A549 (cell line): ENCODE measurements at regions not wholly inside any gene's neighbourhood (a gene's known extent, or its start where the extent isn't known, plus 50 kb on each side); places are given as distances from the start of the nearest gene placed in this dataset.

Experiments
- ATAC-seq, 2 experiments: fragments of 200-7000 bp in 1 of 2; fragments of >200 bp in 1 of 2; cut with Nextera tagmentation in 1 of 2; cut with Tn5 transposase in 1 of 2; 3 replicates each; pipeline versions ENCODE4 v1.8.0 to v1.9.1; 2018 to 2020; ENCODE audit warnings: mild to moderate bottlenecking in 1 of 2, moderate library complexity in 1 of 2
- CTCF ChIA-PET: fragments of 300-600 bp; sonication (Branson Sonifier 250); formaldehyde crosslinking; extraction: SDS; loops from one replicate; lab custom pipeline; 2021; ENCODE audit warnings: antibody characterized with exemption, inconsistent platforms; lab: Yijun Ruan, JAX
- POLR2A ChIA-PET: fragments of 350-600 bp; formaldehyde crosslinking; extraction: SDS; loops from one replicate; lab custom pipeline; 2021; ENCODE audit warnings: antibody characterized with exemption, inconsistent platforms; lab: Yijun Ruan, JAX
- DNase-seq, 2 experiments: peaks; one replicate each; pipeline versions ENCODE4 v3.0.0 to v3.0.0-alpha.2; 2011 to 2016; ENCODE audit warnings: low read depth in 1 of 2, low spot score in 1 of 2
- FAIRE-seq: peaks from 2 replicates; lab custom pipeline; 2011; peaks lifted over from hg19 to GRCh38; lab: Jason Lieb, UNC
- H3K27ac ChIP-seq, 2 experiments: fragments of >200 bp; sonication (Bioruptor Twin); formaldehyde crosslinking; 3 replicates each; pipeline ENCODE4 v1.5.1; 2016 to 2017
- H3K4me1 ChIP-seq: fragments of >200 bp; sonication (Bioruptor Twin); formaldehyde crosslinking; 3 replicates; pipeline ENCODE4 v1.6.1; 2016
- H3K4me2 ChIP-seq: fragments of >200 bp; sonication (Bioruptor Twin); formaldehyde crosslinking; 3 replicates; pipeline ENCODE4 v1.6.1; 2016
- H3K4me3 ChIP-seq: fragments of >200 bp; sonication (Bioruptor Twin); formaldehyde crosslinking; 3 replicates; pipeline ENCODE4 v1.5.1; 2016
- H3K9me3 ChIP-seq: fragments of >200 bp; sonication (Bioruptor Twin); formaldehyde crosslinking; 3 replicates; pipeline ENCODE4 v1.6.1; 2016
- ATOH8 ChIP-seq: fragments of 250-450 bp; sonication (Bioruptor Pico); IDR thresholded peaks from 2 replicates; pipeline ENCODE4 v1.5.0; 2020; ENCODE audit warnings: low read depth, mild to moderate bottlenecking, moderate library complexity
- BCL3 ChIP-seq: fragments of >200 bp; sonication (Bioruptor Twin); formaldehyde crosslinking; IDR thresholded peaks from 3 replicates; pipeline ENCODE4 v1.6.1; 2016
- CBX2 ChIP-seq: fragments of 200-600 bp; sonication (generic); IDR thresholded peaks from 2 replicates; pipeline ENCODE4 v1.6.1; 2016; ENCODE audit warnings: low read depth, mild to moderate bottlenecking, borderline replicate concordance
- CBX8 ChIP-seq: fragments of 200-600 bp; sonication (generic); IDR thresholded peaks from 2 replicates; pipeline ENCODE4 v1.6.1; 2016
- CEBPB ChIP-seq, 2 experiments: fragments of >200 bp in 1 of 2; sonication (Bioruptor Twin) in 1 of 2; formaldehyde crosslinking in 1 of 2; IDR thresholded peaks; 2 replicates each; pipeline ENCODE4 v1.6.1; 2012 to 2016
- CHD2 ChIP-seq: fragments of 150-350 bp; IDR thresholded peaks from 2 replicates; pipeline ENCODE4 v1.6.1; 2014; ENCODE audit warnings: low read length; ENCODE audit not compliant: partially characterized antibody
- EHMT2 ChIP-seq: fragments of 200-600 bp; sonication (generic); IDR thresholded peaks from 2 replicates; pipeline ENCODE4 v1.6.1; 2016; ENCODE audit warnings: antibody characterized with exemption, low read depth, mild to moderate bottlenecking, moderate library complexity
- FOSB ChIP-seq: fragments of 250-450 bp; sonication (Bioruptor Pico); IDR thresholded peaks from 2 replicates; pipeline ENCODE4 v1.5.0; 2020; ENCODE audit warnings: mild to moderate bottlenecking, moderate library complexity
- FOSL2 ChIP-seq, 2 experiments: fragments of 450-650 bp in 1 of 2; fragments of >200 bp in 1 of 2; sonication (Bioruptor Twin) in 1 of 2; formaldehyde crosslinking; IDR thresholded peaks; 2 replicates each; pipeline versions ENCODE4 v1.5.0 to v1.6.1; 2016 to 2020; ENCODE audit warnings: mild to moderate bottlenecking in 1 of 2, moderate library complexity in 1 of 2
- HEYL ChIP-seq: fragments of 250-450 bp; sonication (Bioruptor Pico); IDR thresholded peaks from 2 replicates; pipeline ENCODE4 v1.8.0; 2021; ENCODE audit warnings: mild to moderate bottlenecking, moderate library complexity
- HMGXB4 ChIP-seq: fragments of 250-450 bp; sonication (Bioruptor Pico); IDR thresholded peaks from 2 replicates; pipeline ENCODE4 v1.5.0; 2021; ENCODE audit warnings: mild to moderate bottlenecking, moderate library complexity, borderline replicate concordance
- HOXA7 ChIP-seq: fragments of 250-450 bp; sonication (Bioruptor Pico); IDR thresholded peaks from 2 replicates; pipeline ENCODE4 v1.5.0; 2020; ENCODE audit warnings: mild to moderate bottlenecking, moderate library complexity
- HOXB5 ChIP-seq: fragments of 250-450 bp; sonication (Bioruptor Pico); IDR thresholded peaks from 2 replicates; pipeline ENCODE4 v1.5.0; 2020; ENCODE audit warnings: mild to moderate bottlenecking, moderate library complexity
- JUNB ChIP-seq: fragments of >200 bp; sonication (Bioruptor Twin); formaldehyde crosslinking; IDR thresholded peaks from 2 replicates; pipeline ENCODE4 v1.6.1; 2016
- KDM1A ChIP-seq: fragments of 200-600 bp; sonication (generic); IDR thresholded peaks from 2 replicates; pipeline ENCODE4 v1.6.1; 2016; ENCODE audit warnings: low read depth, mild to moderate bottlenecking
- KDM5A ChIP-seq: fragments of 200-600 bp; sonication (generic); IDR thresholded peaks from 2 replicates; pipeline ENCODE4 v1.6.1; 2016; ENCODE audit warnings: antibody characterized with exemption, mild to moderate bottlenecking
- NFE2L2 ChIP-seq: fragments of 150-350 bp; conservative IDR thresholded peaks from 2 replicates; pipeline ENCODE4 v1.6.1; 2014; ENCODE audit warnings: low read length
- NPAS2 ChIP-seq: fragments of 250-450 bp; sonication (Bioruptor Pico); IDR thresholded peaks from 2 replicates; pipeline ENCODE4 v1.8.0; 2022; ENCODE audit warnings: mild to moderate bottlenecking, moderate library complexity, borderline replicate concordance
- NR3C1 ChIP-seq: fragments of >200 bp; sonication (Bioruptor Twin); formaldehyde crosslinking; IDR thresholded peaks from 3 replicates; pipeline ENCODE4 v1.6.1; 2017
- PHF8 ChIP-seq: fragments of 200-600 bp; sonication (generic); IDR thresholded peaks from 2 replicates; pipeline ENCODE4 v1.6.1; 2016; ENCODE audit warnings: low read depth, mild to moderate bottlenecking, antibody characterized with exemption, moderate library complexity, borderline replicate concordance
- POLR2A ChIP-seq: IDR thresholded peaks from 2 replicates; pipeline ENCODE4 v1.6.1; 2012; ENCODE audit warnings: mild to moderate bottlenecking, low read length
- POLR2AphosphoS2 ChIP-seq: conservative IDR thresholded peaks from 2 replicates; pipeline ENCODE4 v1.6.1; 2012; ENCODE audit warnings: low read length, improper control_type of control experiment, inconsistent platforms
- RFX5 ChIP-seq: fragments of 450-650 bp; IDR thresholded peaks from 2 replicates; pipeline ENCODE4 v1.7.1; 2014; ENCODE audit warnings: antibody characterized with exemption, mild to moderate bottlenecking, moderate library complexity
- RNF2 ChIP-seq: fragments of 200-600 bp; sonication (generic); IDR thresholded peaks from 2 replicates; pipeline ENCODE4 v1.6.1; 2016; ENCODE audit warnings: low read depth, mild to moderate bottlenecking, antibody characterized with exemption, moderate library complexity, borderline replicate concordance
- SREBF2 ChIP-seq: fragments of 450-650 bp; IDR thresholded peaks from 2 replicates; pipeline ENCODE4 v1.6.1; 2014; ENCODE audit warnings: mild to moderate bottlenecking, moderate library complexity
- TFCP2L1 ChIP-seq: fragments of 250-450 bp; sonication (Bioruptor Pico); IDR thresholded peaks from 2 replicates; pipeline ENCODE4 v1.5.0; 2021; ENCODE audit warnings: mild to moderate bottlenecking
- ZNF302 ChIP-seq: fragments of 250-450 bp; sonication (Bioruptor Pico); IDR thresholded peaks from 2 replicates; pipeline ENCODE4 v1.9.0; 2021; ENCODE audit warnings: inconsistent platforms, mild to moderate bottlenecking, moderate library complexity
- WGBS: methylation state at CpG from one replicate; pipeline ENCODE4 v1.1.6; 2017; ENCODE audit errors: missing lambda C conversion rate; 5-methylcytosine and 5-hydroxymethylcytosine counted together
- TF ChIP-seq, protein P1 (sequence below): IDR thresholded peaks from 2 replicates; pipeline ENCODE4 v1.6.1; 2012

DNA sequence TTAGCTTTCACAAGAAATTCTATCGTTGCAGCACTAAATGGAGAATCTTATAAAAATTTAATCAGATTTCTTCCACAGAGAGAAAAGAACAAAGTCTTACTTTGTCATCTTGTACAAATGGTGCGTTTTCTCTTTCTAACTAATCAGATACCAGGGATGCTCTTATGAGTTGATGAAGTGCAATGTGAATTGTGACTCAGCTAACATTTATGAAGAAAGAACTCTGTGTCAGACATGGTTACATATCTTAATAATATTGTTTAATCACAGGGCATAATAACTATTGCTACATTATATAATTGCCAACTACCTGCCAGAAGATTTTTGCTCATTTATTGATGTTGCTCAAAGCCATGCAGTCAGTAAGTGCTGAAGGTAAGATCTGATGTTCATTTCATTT is 465.0 kb downstream of the CCDC85A start:
- H3K9me3 ChIP-seq, result no peaks in the 10 kb centered on the region
- H3K4me2 ChIP-seq, result no peak overlapping the region
- H3K4me3 ChIP-seq, result no peak overlapping the region
- FAIRE-seq (peak; percentile 59), DNase-seq (no peak), ATAC-seq (no peak)
- H3K4me1 ChIP-seq, result no peaks in the 10 kb centered on the region
- CTCF ChIA-PET, result no interaction called here
- no peak for TF ChIP-seq BCL3
- POLR2A ChIA-PET, result no interaction called here
- no peak overlapping the region for H3K27ac ChIP-seq
- WGBS, result 17% methylated on average over 2 of the region's 2 CpGs

- FAIRE-seq (no peak), ATAC-seq (no peak), DNase-seq (no peak)
- Histone ChIP-seq H3K9me3 (no peaks in the 10 kb centered on the region), H3K27ac (no peak overlapping the region), H3K4me2 (no peak overlapping the region), H3K4me3 (no peak overlapping the region), H3K4me1 (no peaks in the 10 kb centered on the region)
- TF ChIP-seq NPAS2 (CRISPR knock-in tag), result no peak
- TF ChIP-seq, protein P1, sequence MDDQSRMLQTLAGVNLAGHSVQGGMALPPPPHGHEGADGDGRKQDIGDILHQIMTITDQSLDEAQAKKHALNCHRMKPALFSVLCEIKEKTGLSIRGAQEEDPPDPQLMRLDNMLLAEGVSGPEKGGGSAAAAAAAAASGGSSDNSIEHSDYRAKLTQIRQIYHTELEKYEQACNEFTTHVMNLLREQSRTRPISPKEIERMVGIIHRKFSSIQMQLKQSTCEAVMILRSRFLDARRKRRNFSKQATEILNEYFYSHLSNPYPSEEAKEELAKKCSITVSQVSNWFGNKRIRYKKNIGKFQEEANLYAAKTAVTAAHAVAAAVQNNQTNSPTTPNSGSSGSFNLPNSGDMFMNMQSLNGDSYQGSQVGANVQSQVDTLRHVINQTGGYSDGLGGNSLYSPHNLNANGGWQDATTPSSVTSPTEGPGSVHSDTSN, result no peak
- no peak for TF ChIP-seq KDM5A
- TF ChIP-seq KDM1A, result no peak
- TF ChIP-seq HOXB5 (CRISPR knock-in tag), result no peak
- no peak for TF ChIP-seq HOXA7 (CRISPR knock-in tag)
- no peak for TF ChIP-seq ATOH8 (CRISPR knock-in tag)
- TF ChIP-seq ZNF302, result no peak
- TF ChIP-seq SREBF2, result no peak
- TF ChIP-seq CEBPB (IDR thresholded peaks at IDR 0.05), result no peak
- no peak for TF ChIP-seq FOSL2 (IDR thresholded peaks at IDR 0.05)
- no peak for TF ChIP-seq FOSL2 (CRISPR knock-in tag; IDR thresholded peaks at IDR 0.05)
- no peak for TF ChIP-seq RNF2
- ChIA-PET POLR2A (no interaction called here), CTCF (no interaction called here)
Measured at GRCh38 chr2:56654936-56655335, 471.1 kb downstream of the CCDC85A start.

GRCh38 chr2:56656826-56657225 is 473.0 kb downstream of the CCDC85A start:
- DNase-seq (no peak), ATAC-seq (no peak), FAIRE-seq (no peak)
- Histone ChIP-seq H3K4me2 (no peak overlapping the region), H3K27ac (no peak overlapping the region), H3K4me3 (no peak overlapping the region), H3K9me3 (no peaks in the 10 kb centered on the region), H3K4me1 (no peaks in the 10 kb centered on the region)
- TF ChIP-seq CBX2 (no peak), TFCP2L1 (CRISPR knock-in tag) (no peak), CBX8 (no peak), NFE2L2 (no peak), HEYL (CRISPR knock-in tag) (no peak), POLR2AphosphoS2 (no peak), NPAS2 (CRISPR knock-in tag) (no peak), CEBPB (IDR thresholded peaks at IDR 0.05) (no peak), PHF8 (no peak), JUNB (no peak), POLR2A (no peak), RFX5 (no peak), HMGXB4 (no peak), KDM5A (no peak), FOSL2 (IDR thresholded peaks at IDR 0.05) (no peak), FOSL2 (CRISPR knock-in tag; IDR thresholded peaks at IDR 0.05) (no peak), HOXB5 (CRISPR knock-in tag) (no peak), CHD2 (no peak), NR3C1 (no peak), FOSB (CRISPR knock-in tag) (no peak), EHMT2 (no peak)
- ChIA-PET CTCF (no interaction called here), POLR2A (no interaction called here)
- 2% methylated on average over 1 of the region's 1 CpG for WGBS
